Heart right ventricle (tissue), 16 donors: ENCODE measurements at regions not wholly inside any gene's neighbourhood (a gene's known extent, or its start where the extent isn't known, plus 50 kb on each side); places are given as distances from the start of the nearest gene placed in this dataset.

Experiments
- ATAC-seq, 8 donors: fragments of 200-7000 bp; cut with Tn5 transposase; one replicate each; pipeline ENCODE4 v1.9.1; 2020; ENCODE audit warnings: mild to moderate bottlenecking in 8 of 8, moderate library complexity in 8 of 8, moderate number of reproducible peaks in 1 of 8
- DNase-seq, 2 donors: peaks; one replicate each; pipeline ENCODE4 v3.0.0-alpha.2; 2020
- H3K27ac ChIP-seq, 10 donors: fragments of 200-600 bp; sonication (generic) in 2 of 10; one replicate each; pipeline versions ENCODE4 v1.5.0 to v1.8.0; 2020 to 2022; ENCODE audit warnings: mild to moderate bottlenecking in 3 of 10
- H3K27me3 ChIP-seq, 7 donors: fragments of 200-600 bp; one replicate each; pipeline ENCODE4 v1.8.0; 2021 to 2022; ENCODE audit warnings: mild to moderate bottlenecking in 2 of 7
- H3K36me3 ChIP-seq, 9 donors: fragments of 200-600 bp; sonication (generic) in 1 of 9; one replicate each; pipeline versions ENCODE4 v1.5.0 to v1.8.0; 2020 to 2022; ENCODE audit warnings: mild to moderate bottlenecking in 2 of 9
- H3K4me1 ChIP-seq, 9 donors: fragments of 200-600 bp; sonication (generic) in 1 of 9; one replicate each; pipeline versions ENCODE4 v1.5.0 to v1.8.0; 2020 to 2022; ENCODE audit warnings: mild to moderate bottlenecking in 4 of 9
- H3K4me3 ChIP-seq, 10 donors: fragments of 200-600 bp; sonication (generic) in 2 of 10; one replicate each; pipeline versions ENCODE4 v1.5.0 to v1.8.0; 2020 to 2022; ENCODE audit warnings: mild to moderate bottlenecking in 7 of 10, moderate library complexity in 2 of 10
- H3K9me3 ChIP-seq, 11 donors: fragments of 200-600 bp in 10 of 11; sonication (generic) in 2 of 11; one replicate each; pipeline versions ENCODE4 v1.5.0 to v1.8.0; 2013 to 2022; ENCODE audit warnings: mild to moderate bottlenecking in 2 of 11, control low read depth in 1 of 11, moderate library complexity in 1 of 11
- WGBS, 2 donors: extraction: QIAGEN DNeasy Blood & Tissue Kit; methylation state at CpG; one replicate each; pipeline ENCODE4 v1.1.7; 2013; ENCODE audit warnings: inconsistent platforms in 1 of 2; 5-methylcytosine and 5-hydroxymethylcytosine counted together
- intact Hi-C, 10 donors: fragments of 100-400 bp; cut with DNase I; formaldehyde crosslinking; loops; one replicate each; pipeline versions ENCODE4 v1.11.1 to v1.14.2; 2022
- TF ChIP-seq, protein P1 (sequence below), 9 donors: fragments of 200-600 bp; sonication (generic) in 2 of 9; IDR thresholded peaks; one replicate each; pipeline versions ENCODE4 v1.5.0 to v1.8.0; 2021 to 2022; ENCODE audit warnings: antibody characterized with exemption in 9 of 9, mild to moderate bottlenecking in 5 of 9, moderate library complexity in 1 of 9
- donor health status: Arrhythmogenic right ventricular cardiomyopathy.
- donor health status: ischemic (EF 13 %, LVEDD 7.1; RV severe dilation, severe dysfunction).
- donor health status: healthy with polysubstance abuse.
- donor health status: DM: no; HTN: yes; CAD: no.
- donor health status: DM: no; HTN: no; CAD: no.
- donor health status: ischemic (EF 25% LVEDD 6.9; RV normal size, moderate dysfunction).
- donor health status: ischemic (EF 25% LVEDD 5.7; RV mildly dilated, moderate dysfunction).
- donor health status: healthy.
- donor health status: DM: yes; HTN: yes; CAD: no.
- donor health status: Ischemic cardiomyopathy.
- donor health status: ischemic (EF 35%, LVEDD 5.7; RV mildly dilated, moderate dysfunction).
- donor health status: nonischemic (EF 11% LVEDD 7.7; RV severe dilation, severe dysfunction).
- donor health status: DM: yes; HTN: yes; CAD: no.
- donor health status: PGD.
- donor health status: ischemic (EF 29% LVEDD 5.4; RV normal size, mild dysfunction).
- donor health status: nonischemic (EF 23%, LVEDD 6.1; RV moderate dilation, normal function).

DNA sequence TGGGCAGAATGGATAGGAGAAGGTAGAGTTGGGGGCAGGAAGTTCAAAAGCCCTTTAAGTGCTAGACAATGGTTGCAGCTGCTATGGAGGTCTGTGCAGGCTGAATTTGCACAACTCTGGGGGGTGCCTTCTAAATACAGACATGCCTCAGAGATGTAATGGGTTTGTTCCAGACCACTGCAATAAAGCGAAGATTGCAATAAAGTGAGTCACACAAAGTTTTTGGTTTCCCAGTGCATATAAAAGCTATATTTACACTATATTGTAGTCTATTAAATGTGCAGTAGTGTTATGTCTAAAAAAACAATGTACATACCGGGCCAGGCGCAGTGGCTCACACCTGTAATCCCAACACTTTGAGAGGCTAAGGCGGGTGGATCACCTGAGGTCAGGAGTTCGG is 60.5 kb upstream of the MYOCD start:
- Histone ChIP-seq H3K9me3 (no peaks in the 10 kb centered on the region), H3K4me1 (no peaks in the 10 kb centered on the region), H3K36me3 (no peaks in the 10 kb centered on the region), H3K27me3 (no peaks in the 10 kb centered on the region), H3K4me3 (no peak overlapping the region), H3K27ac (no peak overlapping the region)
- TF ChIP-seq, protein P1, sequence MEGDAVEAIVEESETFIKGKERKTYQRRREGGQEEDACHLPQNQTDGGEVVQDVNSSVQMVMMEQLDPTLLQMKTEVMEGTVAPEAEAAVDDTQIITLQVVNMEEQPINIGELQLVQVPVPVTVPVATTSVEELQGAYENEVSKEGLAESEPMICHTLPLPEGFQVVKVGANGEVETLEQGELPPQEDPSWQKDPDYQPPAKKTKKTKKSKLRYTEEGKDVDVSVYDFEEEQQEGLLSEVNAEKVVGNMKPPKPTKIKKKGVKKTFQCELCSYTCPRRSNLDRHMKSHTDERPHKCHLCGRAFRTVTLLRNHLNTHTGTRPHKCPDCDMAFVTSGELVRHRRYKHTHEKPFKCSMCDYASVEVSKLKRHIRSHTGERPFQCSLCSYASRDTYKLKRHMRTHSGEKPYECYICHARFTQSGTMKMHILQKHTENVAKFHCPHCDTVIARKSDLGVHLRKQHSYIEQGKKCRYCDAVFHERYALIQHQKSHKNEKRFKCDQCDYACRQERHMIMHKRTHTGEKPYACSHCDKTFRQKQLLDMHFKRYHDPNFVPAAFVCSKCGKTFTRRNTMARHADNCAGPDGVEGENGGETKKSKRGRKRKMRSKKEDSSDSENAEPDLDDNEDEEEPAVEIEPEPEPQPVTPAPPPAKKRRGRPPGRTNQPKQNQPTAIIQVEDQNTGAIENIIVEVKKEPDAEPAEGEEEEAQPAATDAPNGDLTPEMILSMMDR (IDR thresholded peaks at IDR 0.05): no peak
- WGBS, 2 donors: 91 to 97% methylated on average over 5 of the region's 5 CpGs
- DNase-seq (no peak), ATAC-seq (no peak)
- intact Hi-C loops: no loop called here

DNA sequence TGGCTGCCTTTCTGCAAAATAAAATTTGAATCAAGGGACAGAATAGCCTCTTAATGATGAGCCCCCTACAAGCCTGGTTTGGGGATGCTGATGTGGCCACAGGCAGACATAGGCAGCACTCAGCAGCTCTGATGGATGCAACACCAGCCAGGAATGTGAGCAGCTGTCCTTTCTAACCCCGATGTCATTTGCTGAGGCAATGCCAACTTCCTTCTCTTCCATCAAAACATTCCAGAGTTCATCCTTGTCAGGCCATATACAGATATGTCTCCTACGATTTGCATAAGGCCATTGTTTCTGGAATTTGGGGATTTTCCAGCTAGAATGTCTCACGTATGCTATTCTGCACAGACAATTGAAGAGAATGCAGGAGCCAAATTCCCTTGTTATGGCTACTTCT is 52.1 kb upstream of the MYOCD start:
- ATAC-seq: no peak
- TF ChIP-seq, protein P1 (IDR thresholded peaks at IDR 0.05): no peak
- Histone ChIP-seq H3K4me1 (no peaks in the 10 kb centered on the region), H3K27ac (no peak overlapping the region), H3K36me3 (no peaks in the 10 kb centered on the region), H3K9me3 (no peaks in the 10 kb centered on the region), H3K27me3 (no peaks in the 10 kb centered on the region), H3K4me3 (no peak overlapping the region)
- intact Hi-C loops: no loop called here
- no peak for DNase-seq
- 37 to 49% methylated on average over 3 of the region's 3 CpGs for WGBS, 2 donors
